ENCODE measurements at regions not wholly inside any gene's neighbourhood (a gene's known extent, or its start where the extent isn't known, plus 50 kb on each side); places are given as distances from the start of the nearest gene placed in this dataset.

GRCh38 chr7:130865408-130866236, 131.6 kb upstream of the KLF14 start:
- 100% methylated on average over 1 of the region's 4 CpGs for WGBS (ENCODE audit: insufficient coverage)
- H3K4me3 ChIP-seq (ENCODE audit: control insufficient read depth in 1 of 2, extremely low read depth in 1 of 2, low read length in 1 of 2), result no peak overlapping the region
- CTCF ChIA-PET, result no interaction called here
- H3K36me3 ChIP-seq (ENCODE audit: control insufficient read depth in 2 of 2, extremely low read depth in 1 of 2, insufficient read depth in 1 of 2, low read length in 1 of 2), result peaks cover 9 to 41% of the 10 kb centered on the region in 2 donors
- no peak overlapping the region for H3K4me3 Mint-ChIP-seq
- peaks cover under 1 to 23% (median 18%) of the 10 kb centered on the region in 3 donors for H3K9me3 Mint-ChIP-seq
- DNase-seq (peak in 1 of 35 experiments; percentile 32), ATAC-seq (replicated peaks in 1 of 4) (no peak)
- H3K27ac ChIP-seq (ENCODE audit: low read length), result no peak overlapping the region
- H3K4me1 ChIP-seq (ENCODE audit: control insufficient read depth in 1 of 2, extremely low read depth in 1 of 2, insufficient read depth in 2 of 2, low read length in 2 of 2), result no peaks in the 10 kb centered on the region
- H3K4me1 Mint-ChIP-seq, result no peaks in the 10 kb centered on the region
- H3K27ac Mint-ChIP-seq, result no peak overlapping the region
- no peaks in the 10 kb centered on the region for H3K27me3 ChIP-seq (replicated peaks in 1 of 2; ENCODE audit: control insufficient read depth in 2 of 2, extremely low read depth in 1 of 2, insufficient read depth in 2 of 2, low read length in 1 of 2)
- POLR2A ChIA-PET, result no interaction called here
- H3K27me3 Mint-ChIP-seq, result no peaks in the 10 kb centered on the region
- peaks cover 81% of the 10 kb centered on the region for H3K36me3 Mint-ChIP-seq
- no peaks in the 10 kb centered on the region for H3K9me3 ChIP-seq

- Mint-ChIP-seq H3K4me3 (no peak overlapping the region), H3K36me3 (peaks cover 74% of the 10 kb centered on the region), H3K27ac (peak overlapping the region in 1 of 2 donors; percentile 22), H3K4me1 (no peaks in the 10 kb centered on the region), H3K9me3 (peaks cover 0 to 13% (median 12%) of the 10 kb centered on the region in 3 donors), H3K27me3 (no peaks in the 10 kb centered on the region)
- peak in 1 of 4 experiments; percentile 15 for ATAC-seq (replicated peaks in 1 of 4)
- POLR2A ChIA-PET, result no interaction called here
- peaks cover 5 to 41% of the 10 kb centered on the region in 2 donors for H3K36me3 ChIP-seq (ENCODE audit: control insufficient read depth in 2 of 2, extremely low read depth in 1 of 2, insufficient read depth in 1 of 2, low read length in 1 of 2)
- H3K27ac ChIP-seq (ENCODE audit: low read length), result no peak overlapping the region
- H3K9me3 ChIP-seq, result no peaks in the 10 kb centered on the region
- DNase-seq, result no peak
- CTCF ChIA-PET, result interaction anchor here in 1 of 2 donors (0.6 kb wide), 1 partner anchor 14 kb away, joined by 3 read pairs; no protein-coding TSS in a partner anchor
- no peak overlapping the region for H3K4me3 ChIP-seq (ENCODE audit: control insufficient read depth in 1 of 2, extremely low read depth in 1 of 2, low read length in 1 of 2)
- WGBS (ENCODE audit: insufficient coverage), result no CpG with 5 or more reads among the region's 2 CpGs
- H3K4me1 ChIP-seq (ENCODE audit: control insufficient read depth in 1 of 2, extremely low read depth in 1 of 2, insufficient read depth in 2 of 2, low read length in 2 of 2), result no peaks in the 10 kb centered on the region
- no peaks in the 10 kb centered on the region for H3K27me3 ChIP-seq (replicated peaks in 1 of 2; ENCODE audit: control insufficient read depth in 2 of 2, extremely low read depth in 1 of 2, insufficient read depth in 2 of 2, low read length in 1 of 2)
Measured at GRCh38 chr7:130867039-130867438, 133.0 kb upstream of the KLF14 start.

- Histone ChIP-seq H3K27ac (ENCODE audit: low read length) (no peak overlapping the region), H3K4me1 (ENCODE audit: control insufficient read depth in 1 of 2, extremely low read depth in 1 of 2, insufficient read depth in 2 of 2, low read length in 2 of 2) (no peaks in the 10 kb centered on the region), H3K27me3 (replicated peaks in 1 of 2; ENCODE audit: control insufficient read depth in 2 of 2, extremely low read depth in 1 of 2, insufficient read depth in 2 of 2, low read length in 1 of 2) (no peaks in the 10 kb centered on the region), H3K36me3 (ENCODE audit: control insufficient read depth in 2 of 2, extremely low read depth in 1 of 2, insufficient read depth in 1 of 2, low read length in 1 of 2) (peaks cover 5 to 47% of the 10 kb centered on the region in 2 donors), H3K9me3 (no peaks in the 10 kb centered on the region), H3K4me3 (ENCODE audit: control insufficient read depth in 1 of 2, extremely low read depth in 1 of 2, low read length in 1 of 2) (no peak overlapping the region)
- H3K4me3 Mint-ChIP-seq, result no peak overlapping the region
- H3K4me1 Mint-ChIP-seq, result peaks cover 0 to 4% (median 0%) of the 10 kb centered on the region in 3 donors
- H3K27ac Mint-ChIP-seq, result no peak overlapping the region
- H3K27me3 Mint-ChIP-seq, result no peaks in the 10 kb centered on the region
- H3K36me3 Mint-ChIP-seq, result peaks cover 74% of the 10 kb centered on the region
- POLR2A ChIA-PET, result no interaction called here
- no CpG with 5 or more reads among the region's 1 CpG for WGBS (ENCODE audit: insufficient coverage)
- ATAC-seq (replicated peaks in 1 of 4) (no peak), DNase-seq (no peak)
- H3K9me3 Mint-ChIP-seq, result peaks cover 0 to 10% (median 10%) of the 10 kb centered on the region in 3 donors
- CTCF ChIA-PET, result interaction anchor here in 1 of 2 donors (0.5 to 0.7 kb wide), 2 partner anchors 494 to 549 kb away, joined by 3 to 5 read pairs; no protein-coding TSS in a partner anchor
Measured at GRCh38 chr7:130867581-130868136, 133.7 kb upstream of the KLF14 start.

GRCh38 chr7:130868139-130868538, 134.1 kb upstream of the KLF14 start:
- Mint-ChIP-seq H3K4me1 (peaks cover 0 to 4% (median 0%) of the 10 kb centered on the region in 3 donors), H3K27ac (no peak overlapping the region), H3K36me3 (peaks cover 74% of the 10 kb centered on the region), H3K27me3 (no peaks in the 10 kb centered on the region), H3K9me3 (peaks cover 0 to 10% (median 9%) of the 10 kb centered on the region in 3 donors), H3K4me3 (no peak overlapping the region)
- Histone ChIP-seq H3K4me3 (ENCODE audit: control insufficient read depth in 1 of 2, extremely low read depth in 1 of 2, low read length in 1 of 2) (no peak overlapping the region), H3K9me3 (no peaks in the 10 kb centered on the region), H3K4me1 (ENCODE audit: control insufficient read depth in 1 of 2, extremely low read depth in 1 of 2, insufficient read depth in 2 of 2, low read length in 2 of 2) (no peaks in the 10 kb centered on the region), H3K27ac (ENCODE audit: low read length) (no peak overlapping the region), H3K36me3 (ENCODE audit: control insufficient read depth in 2 of 2, extremely low read depth in 1 of 2, insufficient read depth in 1 of 2, low read length in 1 of 2) (peaks cover 5 to 52% of the 10 kb centered on the region in 2 donors), H3K27me3 (replicated peaks in 1 of 2; ENCODE audit: control insufficient read depth in 2 of 2, extremely low read depth in 1 of 2, insufficient read depth in 2 of 2, low read length in 1 of 2) (no peaks in the 10 kb centered on the region)
- 89% methylated on average over 5 of the region's 6 CpGs for WGBS (ENCODE audit: insufficient coverage)
- POLR2A ChIA-PET, result interaction anchor here in 1 of 2 donors (0.6 to 0.7 kb wide), 2 partner anchors 56 to 155 kb away, joined by 3 read pairs; no protein-coding TSS in a partner anchor
- ATAC-seq (replicated peaks in 1 of 4), result no peak
- DNase-seq, result no peak
- CTCF ChIA-PET, result interaction anchor here (0.5 kb wide), 2 partner anchors 549 to 1848 kb away, joined by 3 to 5 read pairs; no protein-coding TSS in a partner anchor

GRCh38 chr7:130869918-130870317, 135.9 kb upstream of the KLF14 start:
- no peak overlapping the region for H3K4me3 Mint-ChIP-seq

GRCh38 chr7:130872341-130872740, 138.3 kb upstream of the KLF14 start:
- no peak for DNase-seq
- POLR2A ChIA-PET, result interaction anchor here in 1 of 2 donors (0.7 kb wide), 1 partner anchor 177 kb away, joined by 3 read pairs; no protein-coding TSS in a partner anchor

More at GRCh38 chr7:130869918-130870317, 135.9 kb upstream of the KLF14 start:
- H3K4me1 ChIP-seq (ENCODE audit: control insufficient read depth in 1 of 2, extremely low read depth in 1 of 2, insufficient read depth in 2 of 2, low read length in 2 of 2), result no peaks in the 10 kb centered on the region
- POLR2A ChIA-PET, result no interaction called here
- no peaks in the 10 kb centered on the region for H3K27me3 ChIP-seq (replicated peaks in 1 of 2; ENCODE audit: control insufficient read depth in 2 of 2, extremely low read depth in 1 of 2, insufficient read depth in 2 of 2, low read length in 1 of 2)
- no CpG with 5 or more reads among the region's 3 CpGs for WGBS (ENCODE audit: insufficient coverage)
- H3K4me3 ChIP-seq (ENCODE audit: control insufficient read depth in 1 of 2, extremely low read depth in 1 of 2, low read length in 1 of 2), result no peak overlapping the region
- Mint-ChIP-seq H3K27ac (no peak overlapping the region), H3K4me1 (peaks cover 0 to 4% (median 4%) of the 10 kb centered on the region in 3 donors), H3K9me3 (no peaks in the 10 kb centered on the region), H3K36me3 (peaks cover 70% of the 10 kb centered on the region), H3K27me3 (no peaks in the 10 kb centered on the region)
- H3K36me3 ChIP-seq (ENCODE audit: control insufficient read depth in 2 of 2, extremely low read depth in 1 of 2, insufficient read depth in 1 of 2, low read length in 1 of 2), result peaks cover 17 to 60% of the 10 kb centered on the region in 2 donors
- no peaks in the 10 kb centered on the region for H3K9me3 ChIP-seq
- CTCF ChIA-PET, result interaction anchor here in 1 of 2 donors (0.6 kb wide), 1 partner anchor 124 kb away, joined by 7 read pairs; no protein-coding TSS in a partner anchor
- H3K27ac ChIP-seq (ENCODE audit: low read length), result no peak overlapping the region
- no peak for ATAC-seq (replicated peaks in 1 of 4)
- no peak for DNase-seq

More at GRCh38 chr7:130872341-130872740, 138.3 kb upstream of the KLF14 start:
- no peaks in the 10 kb centered on the region for H3K27me3 Mint-ChIP-seq
- CTCF ChIA-PET, result interaction anchor here in 1 of 2 donors (0.8 kb wide), 1 partner anchor 21 kb away, joined by 3 read pairs; no protein-coding TSS in a partner anchor
- Histone ChIP-seq H3K4me1 (ENCODE audit: control insufficient read depth in 1 of 2, extremely low read depth in 1 of 2, insufficient read depth in 2 of 2, low read length in 2 of 2) (no peaks in the 10 kb centered on the region), H3K27me3 (replicated peaks in 1 of 2; ENCODE audit: control insufficient read depth in 2 of 2, extremely low read depth in 1 of 2, insufficient read depth in 2 of 2, low read length in 1 of 2) (no peaks in the 10 kb centered on the region), H3K36me3 (ENCODE audit: control insufficient read depth in 2 of 2, extremely low read depth in 1 of 2, insufficient read depth in 1 of 2, low read length in 1 of 2) (peaks cover 17 to 52% of the 10 kb centered on the region in 2 donors), H3K27ac (ENCODE audit: low read length) (no peak overlapping the region), H3K4me3 (ENCODE audit: control insufficient read depth in 1 of 2, extremely low read depth in 1 of 2, low read length in 1 of 2) (no peak overlapping the region), H3K9me3 (no peaks in the 10 kb centered on the region)
- no peak overlapping the region for H3K4me3 Mint-ChIP-seq
- ATAC-seq (replicated peaks in 1 of 4), result no peak
- WGBS (ENCODE audit: insufficient coverage), result 92% methylated on average over 6 of the region's 6 CpGs
- H3K4me1 Mint-ChIP-seq, result peaks cover 8 to 19% (median 16%) of the 10 kb centered on the region in 3 donors
- H3K36me3 Mint-ChIP-seq, result peaks cover 64% of the 10 kb centered on the region
- no peaks in the 10 kb centered on the region for H3K9me3 Mint-ChIP-seq
- H3K27ac Mint-ChIP-seq, result peak overlapping the region; percentile 11 to 15

Measured in T-cell (primary cell).